HepG2 (cell line): ENCODE measurements at regions not wholly inside any gene's neighbourhood (a gene's known extent, or its start where the extent isn't known, plus 50 kb on each side); places are given as distances from the start of the nearest gene placed in this dataset.

Source experiments
- ATAC-seq: fragments of 200-7000 bp; cut with Tn5 transposase; 3 replicates; pipeline ENCODE4 v1.9.1; 2020; ENCODE audit warnings: mild to moderate bottlenecking, moderate library complexity
- BruUV-seq: library from RNA; stranded (reverse); fragments of 400-500 nt; replicated peaks from 2 replicates; lab custom pipeline; 2021; lab: Mats Ljungman, UMichigan
- CTCF ChIA-PET: fragments of 300-600 bp; formaldehyde crosslinking; extraction: SDS; loops from one replicate; lab custom pipeline; 2021; ENCODE audit warnings: low total read pairs, inconsistent platforms, low intra/inter-chr PET ratio; lab: Yijun Ruan, JAX
- POLR2A ChIA-PET: fragments of 350-600 bp; sonication (Branson Sonifier 250); formaldehyde crosslinking; loops from one replicate; lab custom pipeline; 2020; ENCODE audit warnings: antibody characterized with exemption, inconsistent platforms; lab: Yijun Ruan, JAX
- DNase-seq: peaks from one replicate; pipeline ENCODE4 v3.0.0-alpha.2; 2015; ENCODE audit warnings: low spot score
- FAIRE-seq: peaks from 3 replicates; lab custom pipeline; 2011; peaks lifted over from hg19 to GRCh38; lab: Jason Lieb, UNC
- H2AFZ ChIP-seq: one replicate; pipeline ENCODE4 v1.6.1; 2011; ENCODE audit warnings: low read length, inconsistent platforms
- H3K27ac ChIP-seq: fragments of 300-600 bp; 3 replicates; pipeline ENCODE4 v1.8.0; 2011; ENCODE audit warnings: mixed run types, mild to moderate bottlenecking, mixed read lengths, low read length, inconsistent platforms; ENCODE audit not compliant: insufficient read depth; ENCODE audit errors: extremely low read length
- H3K27me3 ChIP-seq, 2 experiments: fragments of 200-600 bp in 1 of 2; 2 replicates in 1 of 2; 3 replicates in 1 of 2; pipeline versions ENCODE4 v1.6.0 to v1.8.0; 2011; ENCODE audit warnings: low read length in 2 of 2, mild to moderate bottlenecking in 2 of 2, moderate library complexity in 2 of 2, inconsistent platforms in 1 of 2; ENCODE audit not compliant: insufficient read depth in 2 of 2, control insufficient read depth in 1 of 2
- H3K36me3 ChIP-seq, 2 experiments: fragments of 200-600 bp in 1 of 2; replicated peaks in 1 of 2; 2 replicates in 1 of 2; 3 replicates in 1 of 2; pipeline versions ENCODE4 v1.5.1 to v1.8.0; 2011; ENCODE audit warnings: low read length in 2 of 2, inconsistent platforms in 1 of 2; ENCODE audit not compliant: insufficient read depth in 2 of 2, control insufficient read depth in 1 of 2
- H3K4me1 ChIP-seq: 2 replicates; pipeline ENCODE4 v1.5.1; 2012; ENCODE audit warnings: low read length, inconsistent platforms; ENCODE audit not compliant: insufficient read depth
- H3K4me2 ChIP-seq: 2 replicates; pipeline ENCODE4 v1.6.0; 2011; ENCODE audit warnings: low read depth, low read length, inconsistent platforms
- H3K4me3 ChIP-seq, 3 experiments: fragments of 200-600 bp in 1 of 3; sonication (generic), shearing (Covaris generic) in 1 of 3; replicated peaks in 1 of 3; 2 replicates each; pipeline ENCODE4 v1.5.1; 2011 to 2016; ENCODE audit warnings: low read length in 3 of 3, inconsistent platforms in 2 of 3, low read depth in 2 of 3, mild to moderate bottlenecking in 2 of 3, control low read depth in 1 of 3, mixed read lengths in 1 of 3; ENCODE audit not compliant: insufficient read depth in 1 of 3
- H3K79me2 ChIP-seq: one replicate; pipeline ENCODE4 v1.6.1; 2011; ENCODE audit warnings: low read length, inconsistent platforms; ENCODE audit not compliant: insufficient read depth
- H3K9ac ChIP-seq: 2 replicates; pipeline ENCODE4 v1.6.0; 2011; ENCODE audit warnings: mild to moderate bottlenecking, low read depth, low read length, inconsistent platforms; ENCODE audit not compliant: insufficient read depth
- H3K9me3 ChIP-seq: 2 replicates; pipeline ENCODE4 v1.5.1; 2012; ENCODE audit warnings: mild to moderate bottlenecking, low read length
- H4K20me1 ChIP-seq: 2 replicates; pipeline ENCODE4 v1.6.0; 2011; ENCODE audit warnings: inconsistent platforms, mild to moderate bottlenecking, low read length, moderate library complexity; ENCODE audit not compliant: insufficient read depth
- ADNP ChIP-seq: sonication (generic); formaldehyde crosslinking; IDR thresholded peaks from 2 replicates; pipeline ENCODE4 v1.4.0; 2020; ENCODE audit warnings: missing genetic modification reagents
- ARNT ChIP-seq: fragments of 450-650 bp; IDR thresholded peaks from 2 replicates; pipeline ENCODE4 v1.6.1; 2017
- BCLAF1 ChIP-seq: fragments of 450-650 bp; IDR thresholded peaks from 2 replicates; pipeline ENCODE4 v1.6.1; 2017; ENCODE audit warnings: mild to moderate bottlenecking
- KLF15 ChIP-seq: sonication (generic); formaldehyde crosslinking; IDR thresholded peaks from 2 replicates; pipeline ENCODE4 v1.8.1; 2023; ENCODE audit warnings: borderline replicate concordance, mild to moderate bottlenecking, inconsistent platforms, missing genetic modification reagents, mixed read lengths
- MYC ChIP-seq: sonication (generic); formaldehyde crosslinking; IDR thresholded peaks from 2 replicates; pipeline ENCODE4 v1.9.0; 2021; ENCODE audit warnings: missing genetic modification reagents, borderline replicate concordance
- ONECUT2 ChIP-seq: sonication (generic); formaldehyde crosslinking; IDR thresholded peaks from 2 replicates; pipeline ENCODE4 v1.4.0; 2020; ENCODE audit warnings: missing genetic modification reagents
- RAD51 ChIP-seq: fragments of 450-650 bp; IDR thresholded peaks from 2 replicates; pipeline ENCODE4 v1.6.1; 2016; ENCODE audit warnings: borderline replicate concordance
- RARA ChIP-seq: IDR thresholded peaks from 2 replicates; pipeline ENCODE4 v1.6.1; 2016; ENCODE audit warnings: missing genetic modification reagents, missing compliant biosample characterization
- RARG ChIP-seq: sonication (generic); formaldehyde crosslinking; IDR thresholded peaks from 2 replicates; pipeline ENCODE4 v1.4.0; 2020; ENCODE audit warnings: low read depth, mild to moderate bottlenecking, missing genetic modification reagents
- YEATS2 ChIP-seq: sonication (generic); formaldehyde crosslinking; IDR thresholded peaks from 2 replicates; pipeline ENCODE4 v1.4.0; 2020; ENCODE audit warnings: missing genetic modification reagents, borderline replicate concordance
- ZBTB25 ChIP-seq: IDR thresholded peaks from 2 replicates; pipeline ENCODE4 v1.6.1; 2018; ENCODE audit warnings: missing genetic modification reagents
- ZNF607 ChIP-seq: sonication (generic); formaldehyde crosslinking; IDR thresholded peaks from 2 replicates; pipeline ENCODE4 v1.5.1; 2020; ENCODE audit warnings: missing genetic modification reagents, mild to moderate bottlenecking, borderline replicate concordance
- ZNF619 ChIP-seq: sonication (generic); formaldehyde crosslinking; IDR thresholded peaks from 2 replicates; pipeline ENCODE4 v1.4.0; 2020; ENCODE audit warnings: mild to moderate bottlenecking, missing genetic modification reagents
- ZNF768 ChIP-seq: sonication (generic); formaldehyde crosslinking; IDR thresholded peaks from 2 replicates; pipeline ENCODE4 v1.4.0; 2020; ENCODE audit warnings: missing genetic modification reagents
- ZNF782 ChIP-seq: sonication (generic); formaldehyde crosslinking; IDR thresholded peaks from 2 replicates; pipeline ENCODE4 v1.4.0; 2020; ENCODE audit warnings: missing genetic modification reagents, mild to moderate bottlenecking, borderline replicate concordance
- ZXDC ChIP-seq: sonication (generic); formaldehyde crosslinking; IDR thresholded peaks from 2 replicates; pipeline ENCODE4 v1.5.0; 2020; ENCODE audit warnings: mild to moderate bottlenecking, missing genetic modification reagents
- WGBS: methylation state at CpG from one replicate; pipeline ENCODE4 v1.1.6; 2017; ENCODE audit warnings: low lambda C conversion rate; 5-methylcytosine and 5-hydroxymethylcytosine counted together
- in situ Hi-C: cut with HindIII; loops from 2 replicates; pipeline ENCODE4 v1.10.0; 2017; ENCODE audit warnings: low pct_unique_long_range_greater_than_20kb; ENCODE audit not compliant: extremely low pct_ligation_motif_present
- intact Hi-C: fragments of 100-400 bp; cut with micrococcal nuclease; formaldehyde crosslinking; loops from one replicate; pipeline ENCODE4 v1.10.0; 2022; ENCODE audit not compliant: unreplicated experiment

- TF ChIP-seq ONECUT2 (CRISPR knock-in tag) (no peak), ARNT (no peak), MYC (CRISPR knock-in tag) (no peak), ZNF607 (no peak)
These were observed 544.3 kb downstream of the ZNF804A start (continued) for GRCh38 chr2:185142677-185143076.

GRCh38 chr2:185144159-185144919, 546.0 kb downstream of the ZNF804A start:
- Histone ChIP-seq H3K9ac (no peak overlapping the region), H3K9me3 (no peaks in the 10 kb centered on the region), H4K20me1 (no peaks in the 10 kb centered on the region), H3K4me1 (no peaks in the 10 kb centered on the region)
- in situ Hi-C loops (no loop called here), intact Hi-C loops (no loop called here)
- BruUV-seq, result no TSS peak
- no peak for DNase-seq
- no peak for TF ChIP-seq ZNF768 (CRISPR knock-in tag)
- no peak for TF ChIP-seq ZBTB25
- no peak for TF ChIP-seq ZXDC (CRISPR knock-in tag)
- TF ChIP-seq ADNP (CRISPR knock-in tag), result no peak
- TF ChIP-seq RAD51, result no peak
- no peak for TF ChIP-seq ZNF619 (CRISPR knock-in tag)
- no peak for TF ChIP-seq ZNF782 (CRISPR knock-in tag)
- no peak for TF ChIP-seq RARG (CRISPR knock-in tag)
- TF ChIP-seq KLF15 (CRISPR knock-in tag), result no peak
- TF ChIP-seq BCLAF1, result no peak
- no peak for TF ChIP-seq RARA (CRISPR knock-in tag)
- no peak for TF ChIP-seq YEATS2 (CRISPR knock-in tag)
- TF ChIP-seq, all 625 proteins: peak for 0
- ChIA-PET POLR2A (no interaction called here), CTCF (no interaction called here)
- no peaks in the 10 kb centered on the region for H3K79me2 ChIP-seq
- 2% methylated on average over 6 of the region's 7 CpGs for WGBS
- H3K4me2 ChIP-seq, result no peak overlapping the region
- no peaks in the 10 kb centered on the region for H3K36me3 ChIP-seq
- FAIRE-seq, result no peak
- peak; percentile 55 for ATAC-seq
- no peak overlapping the region for H3K4me3 ChIP-seq
- no peak overlapping the region for H2AFZ ChIP-seq
- H3K27me3 ChIP-seq, result no peaks in the 10 kb centered on the region
- no peak overlapping the region for H3K27ac ChIP-seq
